ENCODE measurements at regions not wholly inside any gene's neighbourhood (a gene's known extent, or its start where the extent isn't known, plus 50 kb on each side); places are given as distances from the start of the nearest gene placed in this dataset.

GRCh38 chr10:8230902-8231301 is 176.4 kb downstream of the GATA3 start:
- TF ChIP-seq EP300 (IDR thresholded peaks at IDR 0.05), result no peak
- no peak for TF ChIP-seq CTCF (IDR thresholded peaks at IDR 0.05)
- TF ChIP-seq POLR2A (IDR thresholded peaks at IDR 0.05), result no peak
